ENCODE measurements at regions not wholly inside any gene's neighbourhood (a gene's known extent, or its start where the extent isn't known, plus 50 kb on each side); places are given as distances from the start of the nearest gene placed in this dataset.

DNA sequence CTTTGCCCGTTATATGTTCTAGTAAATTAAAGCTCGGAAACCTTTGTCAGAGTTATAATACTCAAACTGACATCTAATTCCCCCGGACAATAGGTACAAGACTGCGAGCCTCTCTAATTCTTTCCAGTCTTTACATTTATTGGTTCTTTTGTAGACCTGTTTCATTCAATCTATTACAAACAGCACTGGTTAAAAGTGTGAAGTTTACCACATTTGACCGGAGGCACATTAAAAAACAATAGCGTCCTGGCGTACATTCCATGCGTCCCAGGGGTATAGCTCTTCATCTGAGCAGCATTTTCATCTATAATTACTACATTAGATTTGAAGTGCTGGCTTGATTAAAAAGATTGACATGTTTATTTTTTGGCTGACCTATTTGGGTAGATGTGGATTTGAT lies 49.9 kb upstream of the TENM3 start:
- DNase-seq (ENCODE audit: low spot score), result no peak
